Lung (tissue), 11 donors: ENCODE measurements at regions not wholly inside any gene's neighbourhood (a gene's known extent, or its start where the extent isn't known, plus 50 kb on each side); places are given as distances from the start of the nearest gene placed in this dataset.

Experiments
- ATAC-seq: fragments of 200-7000 bp; cut with Tn5 transposase; one replicate; pipeline ENCODE4 v1.9.1; 2020; ENCODE audit warnings: moderate number of reproducible peaks; ENCODE audit not compliant: insufficient read depth, low FRiP score
- DNase-seq, 3 donors: peaks; one replicate each; pipeline ENCODE4 v3.0.0-alpha.2; 2013 to 2017
- H3K27ac ChIP-seq, 2 donors: one replicate each; pipeline ENCODE4 v1.5.1; 2013; ENCODE audit warnings: mild to moderate bottlenecking in 2 of 2, moderate library complexity in 2 of 2, control low read depth in 1 of 2, inconsistent platforms in 1 of 2, low read depth in 1 of 2, low read length in 1 of 2
- H3K27me3 ChIP-seq, 3 donors: one replicate each; pipeline ENCODE4 v1.5.1; 2013; ENCODE audit warnings: low read length in 2 of 3; ENCODE audit not compliant: control insufficient read depth in 3 of 3, insufficient read depth in 3 of 3
- H3K36me3 ChIP-seq, 4 donors: one replicate each; pipeline ENCODE4 v1.5.1; 2013; ENCODE audit warnings: low read length in 4 of 4, mild to moderate bottlenecking in 1 of 4, moderate library complexity in 1 of 4; ENCODE audit not compliant: control insufficient read depth in 4 of 4, insufficient read depth in 4 of 4
- H3K4me1 ChIP-seq, 5 donors: one replicate each; pipeline ENCODE4 v1.5.1; 2013; ENCODE audit warnings: low read length in 5 of 5, mild to moderate bottlenecking in 2 of 5, moderate library complexity in 1 of 5; ENCODE audit not compliant: control insufficient read depth in 5 of 5, insufficient read depth in 5 of 5
- H3K4me3 ChIP-seq: one replicate; pipeline ENCODE4 v1.5.1; 2013; ENCODE audit warnings: mild to moderate bottlenecking, control low read depth, moderate library complexity
- H3K9ac ChIP-seq, 2 donors: one replicate each; pipeline ENCODE4 v1.5.1; 2013; ENCODE audit warnings: low read length in 2 of 2, control low read depth in 1 of 2; ENCODE audit not compliant: insufficient read depth in 1 of 2
- H3K9me3 ChIP-seq, 4 donors: one replicate each; pipeline ENCODE4 v1.5.1; 2013; ENCODE audit warnings: low read length in 3 of 4, mild to moderate bottlenecking in 1 of 4, moderate library complexity in 1 of 4; ENCODE audit not compliant: control insufficient read depth in 4 of 4, insufficient read depth in 3 of 4
- CTCF ChIP-seq: IDR thresholded peaks from 2 replicates; pipeline ENCODE4 v1.5.1; 2012; ENCODE audit warnings: mild to moderate bottlenecking; ENCODE audit errors: control extremely low read depth, extremely low read depth
- WGBS, 2 donors: extraction: QIAGEN DNeasy Blood & Tissue Kit; methylation state at CpG; one replicate each; pipeline ENCODE4 v1.1.7; 2013; 5-methylcytosine and 5-hydroxymethylcytosine counted together
- donor health status: control.
- donor health status: control.
- donor health status: Bipolar disorder and iron deficiency.
- donor health status: healthy.
- donor health status: DM: yes; HTN: yes; CAD: no.

DNA sequence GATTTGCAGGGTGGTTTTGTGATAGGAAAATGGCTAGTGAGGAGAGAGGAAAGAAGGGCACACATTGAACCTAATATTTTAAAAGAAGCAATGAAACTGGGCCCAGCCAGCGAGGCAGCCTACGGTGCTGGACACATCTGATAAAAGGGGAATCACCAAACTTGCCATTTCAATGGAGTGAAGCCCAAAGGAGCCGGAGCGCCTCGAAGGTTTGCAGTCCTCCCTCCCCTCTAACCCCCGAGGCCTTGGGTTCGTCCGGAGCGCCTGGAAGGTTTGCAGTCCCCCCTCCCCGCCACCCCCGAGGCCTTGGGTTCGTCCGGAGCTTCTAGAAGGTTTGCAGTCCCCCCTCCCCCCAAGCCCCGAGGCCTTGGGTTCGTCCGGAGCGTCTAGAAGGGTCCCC, 132.6 kb downstream of the TENT4A start:
- DNase-seq (no peak), ATAC-seq (no peak)

DNA sequence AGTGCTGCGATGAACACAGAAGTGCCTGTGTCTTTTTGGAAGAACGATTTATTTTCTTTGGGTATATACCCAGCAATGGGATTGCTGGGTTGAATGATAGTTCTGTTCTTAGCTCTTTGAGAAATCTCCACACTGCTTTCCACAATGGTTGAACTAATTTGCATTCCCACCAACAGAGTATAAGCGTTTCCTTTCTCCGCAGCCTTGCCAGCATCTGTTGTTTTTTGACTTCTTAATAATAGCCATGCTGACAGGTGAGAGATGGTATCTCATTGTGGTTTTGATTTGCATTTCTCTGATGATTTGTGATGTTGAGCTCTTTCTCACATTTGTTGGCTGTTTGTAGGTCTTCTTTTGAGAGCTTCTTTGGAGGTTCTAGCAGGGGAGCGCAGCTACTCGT, 134.6 kb downstream of the TENT4A start:
- no peak for TF ChIP-seq CTCF
- Histone ChIP-seq H3K27ac (no peak overlapping the region), H3K4me3 (no peak overlapping the region), H3K9me3 (peaks cover 0 to 19% (median 0%) of the 10 kb centered on the region in 4 donors), H3K36me3 (no peaks in the 10 kb centered on the region), H3K4me1 (no peaks in the 10 kb centered on the region), H3K9ac (no peak overlapping the region), H3K27me3 (no peaks in the 10 kb centered on the region)
- no peak for DNase-seq
- WGBS, 2 donors: 86 to 90% methylated on average over 6 of the region's 6 CpGs
- no peak for ATAC-seq

More for the DNA sequence above, 132.6 kb downstream of the TENT4A start:
- Histone ChIP-seq H3K9ac (no peak overlapping the region), H3K9me3 (peaks cover 0 to 12% (median 0%) of the 10 kb centered on the region in 4 donors), H3K4me3 (no peak overlapping the region), H3K4me1 (no peaks in the 10 kb centered on the region), H3K27ac (no peak overlapping the region), H3K36me3 (no peaks in the 10 kb centered on the region), H3K27me3 (no peaks in the 10 kb centered on the region)
- WGBS, 2 donors: 92% methylated on average over 13 to 17 of the region's 17 CpGs
- TF ChIP-seq CTCF: no peak

DNA sequence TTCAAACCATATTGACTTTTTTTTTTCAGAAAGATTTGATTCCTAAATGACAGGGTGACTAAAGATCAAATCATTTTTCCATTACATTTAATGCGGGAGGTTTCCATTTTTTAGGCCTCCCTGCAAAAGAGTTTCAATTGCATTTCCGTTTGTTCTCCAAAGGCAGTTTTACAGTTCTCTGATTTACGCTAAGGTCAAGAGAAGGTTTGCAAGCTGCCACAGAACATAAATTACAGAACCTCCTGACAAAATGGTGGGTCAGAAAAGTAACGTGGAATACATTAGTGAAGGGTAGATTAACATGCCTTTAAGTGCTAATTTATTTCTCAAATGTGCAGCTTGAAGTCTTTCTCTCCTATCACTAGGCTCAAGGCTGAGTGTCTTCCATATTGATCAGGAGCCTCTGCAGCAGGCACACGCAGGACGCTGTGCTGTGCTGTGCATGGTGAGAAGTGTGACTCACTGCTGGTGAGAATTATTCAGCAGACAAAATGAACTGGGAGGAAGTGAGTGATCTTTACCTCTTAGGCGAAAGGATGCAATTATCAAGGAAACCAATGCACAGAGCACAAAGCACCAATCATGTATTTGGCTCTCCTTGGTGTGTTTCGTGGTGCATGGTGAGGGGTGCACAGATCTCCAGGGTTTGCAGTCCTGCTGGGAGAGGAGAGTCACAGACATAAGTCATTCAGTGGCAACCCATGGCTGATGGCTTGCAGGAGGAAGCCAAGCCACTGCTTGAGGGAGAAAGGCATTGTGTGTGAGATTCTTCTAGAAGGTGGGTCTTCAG, 136.3 kb downstream of the TENT4A start:
- no peak overlapping the region for H3K9ac ChIP-seq
- ATAC-seq (no peak), DNase-seq (no peak)
- no peaks in the 10 kb centered on the region for H3K36me3 ChIP-seq
- WGBS, 2 donors: 74 to 81% methylated on average over 8 of the region's 8 CpGs
- no peak overlapping the region for H3K27ac ChIP-seq
- H3K9me3 ChIP-seq: peaks cover 0 to 21% (median 0%) of the 10 kb centered on the region in 4 donors
- TF ChIP-seq CTCF: no peak
- no peaks in the 10 kb centered on the region for H3K27me3 ChIP-seq
- H3K4me1 ChIP-seq: no peaks in the 10 kb centered on the region
- no peak overlapping the region for H3K4me3 ChIP-seq

- no peak overlapping the region for H3K9ac ChIP-seq
- DNase-seq (no peak), ATAC-seq (no peak)
- H3K4me3 ChIP-seq: no peak overlapping the region
- WGBS, 2 donors: 78 to 80% methylated on average over 6 of the region's 6 CpGs
- no peaks in the 10 kb centered on the region for H3K4me1 ChIP-seq
- no peaks in the 10 kb centered on the region for H3K36me3 ChIP-seq
- no peak overlapping the region for H3K27ac ChIP-seq
- no peak for TF ChIP-seq CTCF
- no peaks in the 10 kb centered on the region for H3K27me3 ChIP-seq
- peaks cover 0 to 22% (median 0%) of the 10 kb centered on the region in 4 donors for H3K9me3 ChIP-seq
These were observed 136.8 kb downstream of the TENT4A start for GRCh38 chr5:6850106-6850432.
